GM19238 (cell line): ENCODE measurements at regions not wholly inside any gene's neighbourhood (a gene's known extent, or its start where the extent isn't known, plus 50 kb on each side); places are given as distances from the start of the nearest gene placed in this dataset.

Experiments
- DNase-seq: peaks from one replicate; pipeline ENCODE4 v3.0.0; 2011; ENCODE audit warnings: low spot score; ENCODE audit not compliant: insufficient read length

DNA sequence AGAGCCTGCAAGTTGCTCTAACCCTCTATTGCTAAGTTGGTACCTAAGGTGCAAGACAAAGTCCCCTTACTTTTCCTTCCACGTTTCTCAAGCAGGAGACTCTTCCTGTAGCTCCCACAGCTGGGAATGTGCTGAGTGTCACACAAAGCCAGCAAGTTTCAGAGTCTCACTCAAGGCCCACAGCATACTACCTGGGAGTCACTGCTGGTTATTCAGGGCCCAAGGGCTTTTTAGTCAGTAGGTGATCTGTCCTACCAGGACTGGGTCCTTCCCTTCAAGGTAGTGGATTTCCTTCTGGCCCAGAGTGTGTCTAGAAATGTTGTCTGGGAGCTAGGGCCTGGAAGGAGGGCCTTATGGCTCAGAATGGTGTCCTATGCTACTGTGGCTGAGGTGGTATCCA, 261.9 kb upstream of the CITED2 start:
- DNase-seq = no peak

- DNase-seq = no peak
Observed at GRCh38 chr6:139635401-139636130, 261.1 kb upstream of the CITED2 start.

GRCh38 chr6:139632840-139633239, 258.4 kb upstream of the CITED2 start:
- no peak for DNase-seq

DNA sequence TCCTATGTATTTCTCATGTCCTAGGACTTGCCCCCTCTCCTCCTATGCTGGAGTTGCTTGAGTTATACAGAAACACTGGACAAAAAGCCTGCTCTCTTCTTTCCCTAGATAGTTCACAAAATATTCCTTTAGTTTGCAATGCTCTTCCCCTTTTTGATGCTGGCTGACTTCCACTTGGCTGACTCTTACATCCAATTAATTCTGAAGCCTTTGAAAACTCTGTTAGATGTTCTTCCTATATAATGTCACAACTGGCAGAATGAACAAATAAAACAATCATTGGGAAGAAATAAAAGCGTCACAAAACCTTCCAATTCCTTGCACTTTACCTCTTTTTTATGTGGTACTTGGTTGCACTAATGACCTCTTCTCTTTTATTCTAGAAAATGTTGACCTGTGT, 253.8 kb upstream of the CITED2 start:
- no peak for DNase-seq

DNA sequence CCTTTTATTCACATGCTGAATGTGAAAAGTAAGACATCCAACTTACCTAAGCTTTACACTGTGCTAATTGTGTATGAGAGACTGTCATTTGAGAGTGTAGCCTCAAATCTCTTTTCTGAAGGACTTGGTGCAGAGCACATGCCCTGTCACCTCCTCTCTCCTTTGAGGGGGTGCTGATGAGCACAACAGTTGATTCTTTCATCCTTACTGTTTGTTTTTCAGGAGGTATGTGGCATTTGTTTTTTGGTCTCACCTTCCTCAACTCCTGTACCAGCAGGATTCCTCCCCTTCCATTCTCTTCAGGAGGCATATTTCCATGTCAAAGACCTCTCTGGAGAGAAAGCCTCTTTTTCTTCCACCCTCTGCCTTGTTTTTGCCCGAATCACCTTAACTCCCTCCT, 252.6 kb upstream of the CITED2 start:
- DNase-seq = no peak

GRCh38 chr6:139625998-139626975, 251.8 kb upstream of the CITED2 start:
- no peak for DNase-seq

DNA sequence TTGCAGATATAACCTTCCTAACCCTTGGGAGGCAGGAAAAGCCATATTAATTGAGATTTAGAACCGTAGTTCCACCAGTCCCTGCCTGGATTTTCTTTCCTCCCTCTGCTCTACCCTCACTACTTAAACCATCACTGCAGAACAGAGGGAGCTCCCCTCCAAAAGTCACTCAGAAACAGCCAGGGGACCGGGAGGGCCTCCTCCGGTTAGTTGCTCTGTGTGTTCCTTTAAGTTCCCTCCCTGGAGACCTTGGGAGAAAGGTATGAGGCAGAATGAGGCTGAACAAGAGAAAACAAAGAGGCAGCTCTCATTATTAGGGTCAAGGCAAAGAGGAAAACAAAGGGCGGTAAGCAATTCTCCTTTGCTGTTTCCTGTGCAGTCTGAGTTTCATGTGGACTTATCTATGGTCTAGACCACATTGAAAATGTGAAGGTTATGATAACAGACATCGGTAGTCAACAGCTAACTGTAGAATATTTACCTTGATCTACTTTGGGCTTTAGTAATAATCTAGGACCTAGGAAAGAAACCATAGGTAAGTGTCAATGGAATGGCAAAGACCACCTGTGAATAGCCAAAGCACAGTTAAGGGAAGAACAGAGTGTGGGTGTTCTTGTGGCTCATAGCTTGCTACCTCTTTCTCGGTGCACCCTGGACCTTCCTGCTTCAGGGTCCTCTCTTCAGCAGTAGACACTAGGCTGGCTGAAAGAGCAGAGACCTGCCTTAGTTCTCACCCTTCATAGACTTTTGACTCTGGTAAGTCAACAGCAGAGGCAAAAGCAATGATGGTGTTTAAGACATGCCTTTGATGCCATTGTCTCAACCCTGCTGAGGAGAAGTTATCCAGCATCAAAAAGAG, 250.9 kb upstream of the CITED2 start:
- no peak for DNase-seq

GRCh38 chr6:139623372-139623771, 248.9 kb upstream of the CITED2 start:
- no peak for DNase-seq

DNA sequence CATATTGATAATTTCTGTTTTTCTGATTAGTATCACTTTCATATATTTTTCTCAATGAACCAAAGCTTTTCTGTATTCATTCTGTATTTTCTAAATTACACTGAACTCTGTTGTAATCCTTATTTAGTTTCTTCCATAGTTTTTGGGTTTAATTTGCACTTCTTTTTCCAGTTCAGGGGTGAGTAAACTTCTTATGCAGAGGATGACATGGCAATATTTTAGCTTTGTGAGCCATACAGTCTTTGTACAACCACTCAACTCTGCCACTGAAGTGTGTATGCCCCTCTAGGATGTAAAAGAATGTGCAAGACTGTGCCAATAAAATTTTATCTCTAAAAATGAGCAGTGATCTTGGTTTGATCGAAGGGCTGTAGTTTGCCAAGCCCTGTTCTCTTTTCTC, 239.0 kb upstream of the CITED2 start:
- DNase-seq = no peak

DNA sequence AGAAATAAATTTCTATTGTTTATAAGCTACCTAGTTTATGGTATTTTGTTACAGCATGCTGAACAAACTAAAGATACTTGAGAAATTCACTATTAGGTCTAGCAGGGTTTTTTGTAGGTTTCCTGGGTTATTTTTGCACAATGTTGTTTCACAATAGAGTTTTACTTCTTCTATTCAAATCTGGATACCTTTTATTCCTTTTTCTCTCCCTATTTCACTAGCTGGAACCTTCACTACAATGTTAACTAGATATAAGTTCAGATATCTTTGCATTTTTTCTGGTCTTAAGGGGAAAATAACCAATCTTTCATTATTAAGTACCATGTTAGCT, 237.7 kb upstream of the CITED2 start:
- no peak for DNase-seq

GRCh38 chr6:139611327-139612134, 237.1 kb upstream of the CITED2 start:
- no peak for DNase-seq

DNA sequence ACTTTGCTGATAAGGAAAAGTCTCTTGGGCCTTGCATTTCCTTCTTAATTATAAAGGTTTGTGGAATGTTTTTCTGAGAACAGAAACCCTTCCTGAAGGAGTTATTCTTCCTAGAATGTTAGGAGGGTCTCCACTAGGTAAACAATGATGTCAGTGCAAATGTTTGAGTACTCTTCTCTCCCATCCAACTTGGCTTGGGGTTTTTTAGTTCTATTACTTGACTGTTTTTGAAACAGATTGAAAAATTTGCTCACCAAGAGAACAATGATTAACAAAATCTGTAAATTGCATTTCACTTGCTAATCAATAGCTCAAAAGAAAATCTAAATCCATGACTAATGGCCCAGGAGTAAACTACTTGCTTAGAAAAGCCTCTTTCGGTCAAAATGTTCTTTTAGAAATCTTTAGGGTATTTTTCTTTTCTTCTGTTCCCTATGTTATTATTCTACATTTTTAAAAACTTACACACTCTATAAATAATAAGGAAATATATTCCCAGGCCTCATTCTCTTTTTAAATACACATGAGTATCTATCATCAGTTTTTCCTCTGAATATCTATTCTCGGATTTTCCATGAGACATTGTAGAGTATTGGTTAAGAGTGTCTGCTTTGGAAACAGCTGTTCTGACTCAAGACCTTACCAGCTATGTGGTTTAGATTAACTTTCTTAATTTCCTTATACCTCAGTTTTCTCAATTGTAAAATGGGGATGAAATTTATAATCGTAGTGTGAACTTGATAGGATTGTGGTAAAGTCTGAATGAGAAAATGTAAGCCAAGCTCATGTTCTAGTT, 234.2 kb upstream of the CITED2 start:
- DNase-seq = no peak

GRCh38 chr6:139605350-139605749, 230.9 kb upstream of the CITED2 start:
- no peak for DNase-seq

DNA sequence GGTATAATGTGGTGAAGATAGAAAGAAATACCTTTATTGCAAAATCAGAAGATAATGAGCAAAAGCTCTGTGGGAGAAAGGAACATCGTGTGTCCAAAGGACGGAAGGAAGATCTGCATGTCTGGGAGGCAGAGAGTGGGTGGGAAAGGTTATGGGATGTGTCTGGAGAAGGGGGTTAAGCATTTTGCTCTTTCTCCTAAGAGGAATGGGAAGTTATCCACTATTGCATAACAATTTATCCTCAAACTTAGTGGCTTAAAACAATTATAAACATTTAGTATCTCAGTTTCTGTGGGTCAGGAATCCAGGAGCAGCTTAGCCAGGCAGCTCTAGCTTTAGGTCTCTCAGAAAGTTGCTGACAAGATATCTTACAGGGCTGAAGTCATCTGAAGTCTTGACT, 229.1 kb upstream of the CITED2 start:
- DNase-seq = no peak

GRCh38 chr6:139602577-139602976, 228.1 kb upstream of the CITED2 start:
- no peak for DNase-seq

- peak; percentile 16 for DNase-seq
Observed at GRCh38 chr6:139600919-139601475, 226.5 kb upstream of the CITED2 start.

- DNase-seq = no peak
Observed at GRCh38 chr6:139600343-139600742, 225.9 kb upstream of the CITED2 start.

DNA sequence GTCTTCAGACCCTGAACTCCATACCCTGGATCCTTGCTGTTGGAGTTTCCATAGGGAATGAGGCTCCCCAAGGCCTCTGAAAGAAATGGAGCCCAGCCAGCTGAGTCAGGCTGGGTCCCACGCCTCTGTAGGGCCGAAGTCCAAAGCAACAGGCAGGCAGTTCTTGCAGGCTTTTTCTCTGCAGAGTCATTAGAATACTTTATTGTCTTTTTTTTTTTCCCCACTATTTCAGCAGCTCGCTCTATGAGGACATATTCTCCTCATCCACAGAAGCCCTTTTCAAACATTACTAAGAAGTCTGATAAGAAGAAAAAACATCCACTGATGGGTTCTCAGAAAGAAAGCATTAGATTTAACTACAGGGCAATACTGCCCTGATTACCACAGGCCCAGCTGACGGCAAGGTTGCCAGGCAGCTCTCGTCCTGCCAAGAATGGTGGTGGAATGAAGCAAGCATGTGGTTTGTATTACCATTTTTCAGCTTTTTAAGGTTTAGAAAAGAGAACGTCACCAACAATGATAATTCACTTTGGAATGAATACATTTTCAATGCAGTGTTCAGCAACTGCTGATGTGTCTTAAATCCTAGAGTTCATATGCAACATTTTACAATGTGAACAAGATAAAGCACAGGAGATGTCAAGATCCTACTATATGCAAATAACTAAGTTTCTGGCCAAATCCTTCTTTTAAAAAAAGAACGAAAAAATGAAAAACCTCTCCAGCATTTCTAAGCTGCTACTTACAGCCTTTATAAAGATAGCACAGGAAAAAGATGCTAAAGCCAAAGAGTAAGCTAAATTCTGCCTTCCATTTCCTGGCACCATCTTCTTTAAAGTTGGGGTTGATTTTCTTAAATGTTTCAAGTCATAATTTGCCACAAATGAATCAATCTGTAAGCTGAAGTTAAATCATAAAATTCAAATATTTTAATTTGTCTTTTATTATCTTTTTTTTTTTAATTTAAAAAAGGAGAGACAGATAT, 223.6 kb upstream of the CITED2 start:
- no peak for DNase-seq
